HEK293T (cell line): ENCODE measurements at regions not wholly inside any gene's neighbourhood (a gene's known extent, or its start where the extent isn't known, plus 50 kb on each side); places are given as distances from the start of the nearest gene placed in this dataset.

ENCODE experiments used
- CTBP1 ChIP-seq: fragments of 450-650 bp; IDR thresholded peaks from 2 replicates; pipeline ENCODE4 v1.6.1; 2016; ENCODE audit warnings: borderline replicate concordance
- FOXM1 ChIP-seq: fragments of 450-650 bp; IDR thresholded peaks from 2 replicates; pipeline ENCODE4 v1.6.1; 2017; ENCODE audit warnings: mild to moderate bottlenecking, borderline replicate concordance
- PKNOX1 ChIP-seq: fragments of 450-650 bp; IDR thresholded peaks from 2 replicates; pipeline ENCODE4 v1.6.1; 2016
- SP1 ChIP-seq: fragments of 450-650 bp; IDR thresholded peaks from 2 replicates; pipeline ENCODE4 v1.6.1; 2017
- SUZ12 ChIP-seq: fragments of 450-650 bp; IDR thresholded peaks from 2 replicates; pipeline ENCODE4 v1.6.1; 2016; ENCODE audit warnings: mild to moderate bottlenecking
- TARDBP ChIP-seq: fragments of 450-650 bp; IDR thresholded peaks from 2 replicates; pipeline ENCODE4 v1.6.1; 2016
- ZNF384 ChIP-seq: fragments of 450-650 bp; IDR thresholded peaks from 2 replicates; pipeline ENCODE4 v1.6.1; 2016

- TF ChIP-seq SP1 = no peak
- no peak for TF ChIP-seq TARDBP
- TF ChIP-seq SUZ12 = no peak
- TF ChIP-seq ZNF384 = no peak
- no peak for TF ChIP-seq CTBP1
- TF ChIP-seq PKNOX1 = no peak
- no peak for TF ChIP-seq FOXM1
These were observed 581.8 kb downstream of the RNF144A start for GRCh38 chr2:7499018-7499417.
